ENCODE measurements at regions not wholly inside any gene's neighbourhood (a gene's known extent, or its start where the extent isn't known, plus 50 kb on each side); places are given as distances from the start of the nearest gene placed in this dataset.

DNA sequence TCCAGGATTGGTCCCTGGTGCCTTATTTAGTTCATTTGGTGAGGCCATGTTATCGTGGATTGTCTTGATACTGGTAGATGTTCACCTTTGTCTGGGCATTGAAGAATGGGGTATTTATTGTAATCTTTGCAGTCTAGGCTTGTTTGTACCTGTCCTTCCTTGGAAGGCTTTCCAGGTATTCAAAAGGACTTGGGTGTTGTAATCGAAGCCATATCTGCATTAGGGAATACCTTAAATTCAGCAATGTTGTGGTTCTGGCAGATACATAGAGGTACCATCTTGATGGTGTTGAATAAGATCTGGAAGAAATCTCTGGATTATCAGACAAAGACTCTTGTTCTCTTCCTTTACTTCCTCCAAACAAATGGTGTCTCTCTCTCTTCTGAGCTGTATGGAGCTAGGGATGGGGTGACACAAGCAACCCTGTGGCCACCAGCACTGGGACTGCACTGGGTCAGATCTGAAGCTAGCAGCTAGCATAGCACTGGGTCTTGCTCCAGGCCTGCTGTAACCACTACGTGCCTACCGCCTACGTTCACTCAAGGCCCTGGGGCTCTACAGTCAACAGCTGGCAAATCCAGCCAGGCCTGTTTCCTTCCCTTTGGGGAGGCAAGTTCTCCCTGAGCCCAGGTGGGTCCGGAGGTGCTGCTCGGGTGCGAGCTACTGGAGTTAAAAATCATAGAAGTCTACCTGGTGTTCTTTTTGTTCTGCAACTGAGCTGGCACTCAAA lies 261.1 kb upstream of the CITED2 start:
- DNase-seq (ENCODE audit: low spot score), result no peak

DNA sequence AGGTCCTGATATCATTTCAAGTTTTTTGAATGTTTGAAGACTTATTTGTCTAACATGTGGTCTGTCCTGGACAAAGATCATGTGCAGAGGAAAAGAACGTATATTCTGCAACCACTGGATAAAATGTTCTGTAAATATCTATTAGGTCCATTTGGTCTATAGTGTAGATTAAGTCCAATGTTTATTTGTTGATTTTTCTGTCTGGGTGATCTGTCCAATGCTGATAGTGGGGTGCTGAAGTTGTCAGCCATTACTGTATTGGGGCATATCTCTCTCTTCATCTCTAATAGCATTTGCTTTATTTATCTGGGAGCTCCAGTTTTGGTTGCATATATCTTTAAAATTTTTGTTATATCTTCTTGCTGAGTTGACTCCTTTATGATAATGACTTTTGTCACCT lies 258.4 kb upstream of the CITED2 start:
- no peak for DNase-seq (ENCODE audit: low spot score)

DNA sequence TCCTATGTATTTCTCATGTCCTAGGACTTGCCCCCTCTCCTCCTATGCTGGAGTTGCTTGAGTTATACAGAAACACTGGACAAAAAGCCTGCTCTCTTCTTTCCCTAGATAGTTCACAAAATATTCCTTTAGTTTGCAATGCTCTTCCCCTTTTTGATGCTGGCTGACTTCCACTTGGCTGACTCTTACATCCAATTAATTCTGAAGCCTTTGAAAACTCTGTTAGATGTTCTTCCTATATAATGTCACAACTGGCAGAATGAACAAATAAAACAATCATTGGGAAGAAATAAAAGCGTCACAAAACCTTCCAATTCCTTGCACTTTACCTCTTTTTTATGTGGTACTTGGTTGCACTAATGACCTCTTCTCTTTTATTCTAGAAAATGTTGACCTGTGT lies 253.8 kb upstream of the CITED2 start:
- no peak for DNase-seq (ENCODE audit: low spot score)

DNA sequence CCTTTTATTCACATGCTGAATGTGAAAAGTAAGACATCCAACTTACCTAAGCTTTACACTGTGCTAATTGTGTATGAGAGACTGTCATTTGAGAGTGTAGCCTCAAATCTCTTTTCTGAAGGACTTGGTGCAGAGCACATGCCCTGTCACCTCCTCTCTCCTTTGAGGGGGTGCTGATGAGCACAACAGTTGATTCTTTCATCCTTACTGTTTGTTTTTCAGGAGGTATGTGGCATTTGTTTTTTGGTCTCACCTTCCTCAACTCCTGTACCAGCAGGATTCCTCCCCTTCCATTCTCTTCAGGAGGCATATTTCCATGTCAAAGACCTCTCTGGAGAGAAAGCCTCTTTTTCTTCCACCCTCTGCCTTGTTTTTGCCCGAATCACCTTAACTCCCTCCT lies 252.6 kb upstream of the CITED2 start:
- DNase-seq (ENCODE audit: low spot score), result no peak

DNA sequence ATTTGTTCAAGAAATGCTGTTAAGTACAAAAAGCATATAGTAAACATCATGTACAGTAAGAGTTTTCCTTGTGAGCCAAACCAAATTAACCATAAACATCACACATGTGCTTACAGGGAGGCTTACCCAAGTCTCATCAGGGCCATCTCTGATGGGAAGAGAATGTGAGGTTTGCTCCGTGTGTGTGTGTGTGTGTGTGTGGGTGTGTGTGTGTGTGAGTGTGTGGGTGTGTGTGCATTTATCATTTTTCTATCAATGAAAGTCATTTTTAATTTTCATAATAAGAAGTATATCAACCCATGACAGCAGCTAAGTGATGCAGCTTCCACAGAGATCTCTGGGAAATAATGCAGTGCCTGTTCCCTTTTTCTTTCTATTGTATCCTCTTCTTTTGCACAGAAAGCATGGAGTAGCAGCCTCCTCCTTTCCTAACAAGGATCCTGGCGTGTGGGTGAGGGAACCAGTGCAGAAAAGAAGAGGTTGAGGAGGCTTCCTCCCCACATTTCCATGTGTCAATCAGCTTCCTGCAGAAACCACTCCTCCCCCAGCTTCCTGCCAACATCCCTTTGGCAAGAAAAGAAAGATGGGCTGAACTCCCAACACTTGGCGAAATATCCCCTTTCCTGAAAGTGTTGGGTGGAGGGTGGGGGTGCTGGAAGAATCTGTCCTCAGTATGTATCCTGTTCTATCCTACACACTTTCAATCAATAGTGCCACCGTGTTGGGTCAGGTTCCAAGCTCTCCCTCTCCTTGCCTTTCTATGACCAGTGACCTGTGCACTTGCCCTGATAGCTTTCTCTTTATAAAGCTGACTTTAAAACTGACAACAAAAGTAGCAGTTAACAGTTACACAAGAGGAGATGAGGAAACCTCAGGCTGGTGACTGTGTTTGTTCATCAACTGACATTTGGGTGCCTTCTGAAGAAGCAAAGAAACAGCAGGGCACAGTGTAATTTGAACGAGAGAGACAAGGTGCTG lies 251.8 kb upstream of the CITED2 start:
- DNase-seq (ENCODE audit: low spot score), result no peak

DNA sequence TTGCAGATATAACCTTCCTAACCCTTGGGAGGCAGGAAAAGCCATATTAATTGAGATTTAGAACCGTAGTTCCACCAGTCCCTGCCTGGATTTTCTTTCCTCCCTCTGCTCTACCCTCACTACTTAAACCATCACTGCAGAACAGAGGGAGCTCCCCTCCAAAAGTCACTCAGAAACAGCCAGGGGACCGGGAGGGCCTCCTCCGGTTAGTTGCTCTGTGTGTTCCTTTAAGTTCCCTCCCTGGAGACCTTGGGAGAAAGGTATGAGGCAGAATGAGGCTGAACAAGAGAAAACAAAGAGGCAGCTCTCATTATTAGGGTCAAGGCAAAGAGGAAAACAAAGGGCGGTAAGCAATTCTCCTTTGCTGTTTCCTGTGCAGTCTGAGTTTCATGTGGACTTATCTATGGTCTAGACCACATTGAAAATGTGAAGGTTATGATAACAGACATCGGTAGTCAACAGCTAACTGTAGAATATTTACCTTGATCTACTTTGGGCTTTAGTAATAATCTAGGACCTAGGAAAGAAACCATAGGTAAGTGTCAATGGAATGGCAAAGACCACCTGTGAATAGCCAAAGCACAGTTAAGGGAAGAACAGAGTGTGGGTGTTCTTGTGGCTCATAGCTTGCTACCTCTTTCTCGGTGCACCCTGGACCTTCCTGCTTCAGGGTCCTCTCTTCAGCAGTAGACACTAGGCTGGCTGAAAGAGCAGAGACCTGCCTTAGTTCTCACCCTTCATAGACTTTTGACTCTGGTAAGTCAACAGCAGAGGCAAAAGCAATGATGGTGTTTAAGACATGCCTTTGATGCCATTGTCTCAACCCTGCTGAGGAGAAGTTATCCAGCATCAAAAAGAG lies 250.9 kb upstream of the CITED2 start:
- no peak for DNase-seq (ENCODE audit: low spot score)

DNA sequence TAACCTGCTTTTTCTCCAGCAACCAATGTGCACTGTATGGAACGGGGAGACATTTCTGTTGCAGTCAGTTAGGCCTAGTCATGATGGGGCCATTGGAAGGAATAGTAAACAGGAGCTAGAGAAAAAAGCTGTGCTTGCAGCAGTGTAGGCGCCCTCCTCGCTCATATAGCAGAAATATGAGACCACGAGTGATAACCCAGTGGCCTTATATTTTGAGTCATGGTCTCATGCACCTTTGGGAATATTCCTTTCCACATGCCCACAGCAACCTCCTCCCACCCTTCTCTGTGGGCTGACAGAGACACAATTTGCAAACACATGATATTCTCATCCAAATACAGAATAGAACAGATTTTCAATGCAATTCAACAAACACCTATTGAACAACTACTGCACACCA lies 248.9 kb upstream of the CITED2 start:
- DNase-seq (ENCODE audit: low spot score), result no peak

DNA sequence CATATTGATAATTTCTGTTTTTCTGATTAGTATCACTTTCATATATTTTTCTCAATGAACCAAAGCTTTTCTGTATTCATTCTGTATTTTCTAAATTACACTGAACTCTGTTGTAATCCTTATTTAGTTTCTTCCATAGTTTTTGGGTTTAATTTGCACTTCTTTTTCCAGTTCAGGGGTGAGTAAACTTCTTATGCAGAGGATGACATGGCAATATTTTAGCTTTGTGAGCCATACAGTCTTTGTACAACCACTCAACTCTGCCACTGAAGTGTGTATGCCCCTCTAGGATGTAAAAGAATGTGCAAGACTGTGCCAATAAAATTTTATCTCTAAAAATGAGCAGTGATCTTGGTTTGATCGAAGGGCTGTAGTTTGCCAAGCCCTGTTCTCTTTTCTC lies 239.0 kb upstream of the CITED2 start:
- no peak for DNase-seq (ENCODE audit: low spot score)

DNA sequence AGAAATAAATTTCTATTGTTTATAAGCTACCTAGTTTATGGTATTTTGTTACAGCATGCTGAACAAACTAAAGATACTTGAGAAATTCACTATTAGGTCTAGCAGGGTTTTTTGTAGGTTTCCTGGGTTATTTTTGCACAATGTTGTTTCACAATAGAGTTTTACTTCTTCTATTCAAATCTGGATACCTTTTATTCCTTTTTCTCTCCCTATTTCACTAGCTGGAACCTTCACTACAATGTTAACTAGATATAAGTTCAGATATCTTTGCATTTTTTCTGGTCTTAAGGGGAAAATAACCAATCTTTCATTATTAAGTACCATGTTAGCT lies 237.7 kb upstream of the CITED2 start:
- no peak for DNase-seq (ENCODE audit: low spot score)

DNA sequence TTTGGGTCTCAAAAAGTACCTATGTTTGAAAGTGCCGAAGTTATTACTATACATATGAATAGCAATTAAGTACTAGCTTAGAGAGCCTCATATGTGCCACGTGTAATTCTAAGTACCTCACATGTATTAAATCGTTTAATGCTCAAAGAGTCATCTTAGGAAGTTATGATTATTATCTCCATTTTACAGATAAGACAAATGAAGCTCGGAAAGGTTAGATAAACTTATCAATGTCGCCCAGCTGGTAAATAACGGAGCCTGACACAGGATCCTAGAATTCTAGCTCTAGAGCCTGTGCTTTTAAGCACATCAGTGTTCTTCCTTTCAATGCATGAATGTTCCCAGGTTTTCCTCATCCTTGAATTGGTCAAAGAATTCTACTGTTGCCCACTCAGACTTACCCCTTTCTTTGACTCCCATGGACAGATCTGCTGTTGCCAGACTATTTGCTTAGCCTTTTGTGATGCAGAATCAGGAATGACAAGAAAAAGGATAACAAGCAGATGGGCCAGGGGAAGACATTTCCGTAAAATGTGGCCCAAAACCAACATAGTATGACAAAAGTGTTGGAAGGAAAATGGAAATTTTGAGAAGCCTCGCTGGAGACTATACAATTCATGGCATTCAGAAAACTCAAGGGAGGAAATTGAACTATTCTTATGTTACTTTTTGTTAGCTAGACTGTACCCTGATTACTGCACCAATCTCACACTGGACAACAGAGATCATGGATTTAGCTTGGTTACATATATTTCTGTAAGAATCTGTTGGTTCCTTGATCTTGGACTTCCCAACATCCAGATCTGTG lies 237.1 kb upstream of the CITED2 start:
- no peak for DNase-seq (ENCODE audit: low spot score)

DNA sequence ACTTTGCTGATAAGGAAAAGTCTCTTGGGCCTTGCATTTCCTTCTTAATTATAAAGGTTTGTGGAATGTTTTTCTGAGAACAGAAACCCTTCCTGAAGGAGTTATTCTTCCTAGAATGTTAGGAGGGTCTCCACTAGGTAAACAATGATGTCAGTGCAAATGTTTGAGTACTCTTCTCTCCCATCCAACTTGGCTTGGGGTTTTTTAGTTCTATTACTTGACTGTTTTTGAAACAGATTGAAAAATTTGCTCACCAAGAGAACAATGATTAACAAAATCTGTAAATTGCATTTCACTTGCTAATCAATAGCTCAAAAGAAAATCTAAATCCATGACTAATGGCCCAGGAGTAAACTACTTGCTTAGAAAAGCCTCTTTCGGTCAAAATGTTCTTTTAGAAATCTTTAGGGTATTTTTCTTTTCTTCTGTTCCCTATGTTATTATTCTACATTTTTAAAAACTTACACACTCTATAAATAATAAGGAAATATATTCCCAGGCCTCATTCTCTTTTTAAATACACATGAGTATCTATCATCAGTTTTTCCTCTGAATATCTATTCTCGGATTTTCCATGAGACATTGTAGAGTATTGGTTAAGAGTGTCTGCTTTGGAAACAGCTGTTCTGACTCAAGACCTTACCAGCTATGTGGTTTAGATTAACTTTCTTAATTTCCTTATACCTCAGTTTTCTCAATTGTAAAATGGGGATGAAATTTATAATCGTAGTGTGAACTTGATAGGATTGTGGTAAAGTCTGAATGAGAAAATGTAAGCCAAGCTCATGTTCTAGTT lies 234.2 kb upstream of the CITED2 start:
- DNase-seq (ENCODE audit: low spot score), result no peak

DNA sequence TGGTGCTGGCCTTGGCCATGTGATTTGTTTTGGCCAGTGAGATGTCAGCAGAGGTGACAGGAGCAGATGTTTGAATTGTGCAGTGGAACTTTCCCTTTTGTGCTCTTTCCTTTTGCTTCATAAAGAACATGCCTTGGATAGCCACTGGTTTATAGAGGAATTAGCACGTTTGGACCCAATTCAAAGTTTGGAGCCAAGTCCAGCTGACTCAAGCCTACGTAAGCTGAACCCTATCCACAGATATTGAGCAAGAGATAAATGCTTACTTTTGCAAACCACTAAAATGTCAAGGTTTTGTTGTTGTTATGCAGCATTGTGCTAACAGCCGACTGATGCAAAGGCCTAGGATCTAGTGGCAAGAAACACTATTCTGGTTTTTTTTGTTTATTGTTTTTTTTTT lies 230.9 kb upstream of the CITED2 start:
- DNase-seq (ENCODE audit: low spot score), result no peak

DNA sequence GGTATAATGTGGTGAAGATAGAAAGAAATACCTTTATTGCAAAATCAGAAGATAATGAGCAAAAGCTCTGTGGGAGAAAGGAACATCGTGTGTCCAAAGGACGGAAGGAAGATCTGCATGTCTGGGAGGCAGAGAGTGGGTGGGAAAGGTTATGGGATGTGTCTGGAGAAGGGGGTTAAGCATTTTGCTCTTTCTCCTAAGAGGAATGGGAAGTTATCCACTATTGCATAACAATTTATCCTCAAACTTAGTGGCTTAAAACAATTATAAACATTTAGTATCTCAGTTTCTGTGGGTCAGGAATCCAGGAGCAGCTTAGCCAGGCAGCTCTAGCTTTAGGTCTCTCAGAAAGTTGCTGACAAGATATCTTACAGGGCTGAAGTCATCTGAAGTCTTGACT lies 229.1 kb upstream of the CITED2 start:
- no peak for DNase-seq (ENCODE audit: low spot score)

DNA sequence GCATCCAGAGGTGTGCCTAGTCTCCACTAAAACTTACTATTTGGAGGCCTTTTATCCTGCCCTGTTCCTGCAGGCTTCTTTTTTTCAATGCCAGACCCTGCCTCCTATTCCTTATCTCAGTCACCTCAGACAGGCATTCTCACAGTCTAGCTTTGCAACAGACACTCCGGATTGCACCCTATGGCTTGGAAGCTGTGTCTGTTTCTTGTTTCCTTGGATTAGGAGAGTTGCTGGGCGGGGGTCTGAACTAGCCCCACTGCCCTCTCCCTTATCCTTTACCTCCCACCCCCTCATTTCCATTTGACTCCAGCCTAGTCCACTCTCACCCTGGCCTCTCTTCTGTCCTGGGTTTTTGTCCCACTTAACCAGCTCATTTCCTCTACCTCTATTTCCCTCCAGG lies 228.1 kb upstream of the CITED2 start:
- no peak for DNase-seq (ENCODE audit: low spot score)

DNA sequence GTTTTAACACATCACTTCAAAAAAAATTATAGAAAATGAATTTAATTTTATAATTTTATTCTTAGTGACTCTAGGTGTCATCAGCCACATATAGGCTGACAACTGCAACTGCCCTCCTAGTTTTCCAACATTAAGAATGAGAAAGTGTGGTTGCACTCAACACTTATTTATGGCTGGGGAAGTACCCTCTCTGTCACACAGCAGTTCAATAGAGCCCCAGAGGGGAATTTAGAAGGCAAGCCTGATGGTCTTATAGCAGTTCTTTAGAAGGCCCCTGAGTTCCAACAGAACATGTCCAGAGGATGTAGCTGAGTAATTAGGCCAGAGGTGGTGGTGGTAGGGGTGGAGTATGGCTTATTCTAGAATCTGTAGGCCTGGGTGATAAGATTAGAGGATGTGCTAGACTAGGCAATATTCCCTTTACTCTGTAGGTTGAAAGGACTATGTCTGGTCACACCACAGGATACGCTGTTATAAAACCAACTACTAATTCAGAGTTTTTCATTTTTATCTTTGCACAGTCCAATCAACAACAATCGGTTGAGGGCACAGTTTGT lies 226.5 kb upstream of the CITED2 start:
- peak; percentile 65 for DNase-seq (ENCODE audit: low spot score)

DNA sequence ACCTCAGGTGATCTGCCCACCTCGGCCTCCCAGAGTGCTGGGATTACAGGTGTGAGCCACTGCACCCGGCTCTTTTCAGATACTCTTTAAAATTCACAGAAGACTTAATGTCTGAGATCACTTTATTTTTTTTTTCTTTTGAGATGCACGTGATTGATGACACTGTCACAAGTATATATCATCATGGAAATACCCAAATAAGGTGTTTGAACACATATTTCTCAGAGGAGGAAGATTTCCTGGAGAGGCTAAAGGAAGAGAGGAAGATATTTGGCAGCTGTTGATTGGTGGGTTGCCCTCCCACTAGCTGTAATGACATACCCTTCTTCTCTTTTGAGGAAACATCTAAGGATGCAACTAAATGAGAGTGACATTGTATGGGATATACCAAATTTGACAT lies 225.9 kb upstream of the CITED2 start:
- DNase-seq (ENCODE audit: low spot score), result no peak

DNA sequence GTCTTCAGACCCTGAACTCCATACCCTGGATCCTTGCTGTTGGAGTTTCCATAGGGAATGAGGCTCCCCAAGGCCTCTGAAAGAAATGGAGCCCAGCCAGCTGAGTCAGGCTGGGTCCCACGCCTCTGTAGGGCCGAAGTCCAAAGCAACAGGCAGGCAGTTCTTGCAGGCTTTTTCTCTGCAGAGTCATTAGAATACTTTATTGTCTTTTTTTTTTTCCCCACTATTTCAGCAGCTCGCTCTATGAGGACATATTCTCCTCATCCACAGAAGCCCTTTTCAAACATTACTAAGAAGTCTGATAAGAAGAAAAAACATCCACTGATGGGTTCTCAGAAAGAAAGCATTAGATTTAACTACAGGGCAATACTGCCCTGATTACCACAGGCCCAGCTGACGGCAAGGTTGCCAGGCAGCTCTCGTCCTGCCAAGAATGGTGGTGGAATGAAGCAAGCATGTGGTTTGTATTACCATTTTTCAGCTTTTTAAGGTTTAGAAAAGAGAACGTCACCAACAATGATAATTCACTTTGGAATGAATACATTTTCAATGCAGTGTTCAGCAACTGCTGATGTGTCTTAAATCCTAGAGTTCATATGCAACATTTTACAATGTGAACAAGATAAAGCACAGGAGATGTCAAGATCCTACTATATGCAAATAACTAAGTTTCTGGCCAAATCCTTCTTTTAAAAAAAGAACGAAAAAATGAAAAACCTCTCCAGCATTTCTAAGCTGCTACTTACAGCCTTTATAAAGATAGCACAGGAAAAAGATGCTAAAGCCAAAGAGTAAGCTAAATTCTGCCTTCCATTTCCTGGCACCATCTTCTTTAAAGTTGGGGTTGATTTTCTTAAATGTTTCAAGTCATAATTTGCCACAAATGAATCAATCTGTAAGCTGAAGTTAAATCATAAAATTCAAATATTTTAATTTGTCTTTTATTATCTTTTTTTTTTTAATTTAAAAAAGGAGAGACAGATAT lies 223.6 kb upstream of the CITED2 start:
- DNase-seq (ENCODE audit: low spot score), result no peak

DNA sequence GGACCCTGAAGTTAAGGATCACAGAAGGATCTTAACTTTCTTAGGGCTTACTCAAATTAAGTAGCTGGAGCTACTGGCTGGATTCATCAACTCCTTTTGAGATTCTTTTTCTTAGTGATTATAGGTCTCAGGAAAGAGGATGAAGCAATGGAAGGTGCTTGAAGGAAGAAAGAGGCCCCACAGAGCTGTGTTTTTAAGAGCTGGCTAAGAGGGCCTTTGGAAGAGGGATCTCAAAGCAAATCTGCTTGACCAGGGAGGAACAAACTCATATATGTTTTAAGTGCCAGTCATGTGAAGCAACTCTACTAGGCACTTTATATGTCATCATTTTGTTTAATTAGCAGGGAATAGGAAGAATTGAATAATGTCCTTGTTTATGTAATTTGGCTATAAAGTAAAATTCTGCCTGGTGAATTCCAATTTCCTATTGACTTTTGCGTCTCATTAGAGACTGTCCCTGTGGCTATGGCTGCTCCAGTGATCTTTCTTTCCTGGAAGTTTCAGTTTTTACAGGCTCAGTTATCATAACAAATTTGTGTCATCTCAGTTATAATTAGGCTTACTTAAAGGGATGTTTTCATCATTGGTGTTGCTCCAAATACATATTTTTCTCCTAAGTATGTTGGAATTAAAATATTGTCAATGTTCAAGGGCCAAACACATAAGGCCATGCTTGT lies 222.8 kb upstream of the CITED2 start:
- DNase-seq (ENCODE audit: low spot score), result no peak

DNA sequence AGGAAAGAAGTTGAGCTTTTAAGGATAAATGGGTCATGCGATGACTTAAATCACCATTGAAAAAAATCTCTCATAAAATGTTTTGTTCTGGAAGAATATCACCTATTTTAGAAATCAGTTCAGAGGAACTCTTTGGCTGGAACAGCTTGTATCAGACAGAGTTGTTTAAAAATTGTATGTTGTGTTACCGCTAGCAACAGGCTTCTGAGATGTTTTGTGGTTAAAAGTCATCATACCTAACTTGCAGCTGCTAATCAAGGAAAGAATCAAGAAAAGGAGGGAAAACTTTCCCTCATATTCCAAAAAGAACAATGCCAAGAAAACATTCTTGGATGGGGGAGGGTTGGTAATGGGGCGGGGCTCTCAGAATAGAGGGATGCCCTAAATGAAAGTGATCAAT lies 220.7 kb upstream of the CITED2 start:
- DNase-seq (ENCODE audit: low spot score), result no peak
